Stimulated activated CD4-positive, alpha-beta T cell treated with anti-CD3 and anti-CD28 coated beads, Interleukin-4, amount 100 ng/mL, for 48 hours (primary cell): ENCODE measurements at regions not wholly inside any gene's neighbourhood (a gene's known extent, or its start where the extent isn't known, plus 50 kb on each side); places are given as distances from the start of the nearest gene placed in this dataset.

ENCODE experiments used
- DNase-seq, 2 donors: peaks; one replicate each; pipeline ENCODE4 v3.0.0-alpha.2; 2020; ENCODE audit warnings: low read depth in 2 of 2

DNA sequence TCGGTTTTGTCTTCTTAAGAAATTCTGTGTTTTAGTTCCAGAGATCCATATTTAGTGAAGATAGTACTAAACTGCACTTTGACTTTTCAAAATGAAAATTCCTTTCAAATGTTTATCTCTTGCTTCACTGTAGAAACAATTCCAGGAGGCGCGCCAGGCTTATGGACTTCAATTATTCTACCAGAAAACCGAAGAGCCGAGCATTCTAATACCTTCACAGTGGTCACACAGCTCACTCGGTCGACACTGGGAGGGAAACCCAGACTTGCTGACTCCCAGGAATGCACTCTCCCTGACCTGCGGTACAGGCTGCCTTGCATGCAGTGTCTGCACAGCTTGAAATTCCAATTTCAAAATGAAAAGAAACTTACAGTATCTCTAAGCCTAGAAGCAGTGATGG, 119.9 kb upstream of the PIEZO2 start:
- DNase-seq = no peak

DNA sequence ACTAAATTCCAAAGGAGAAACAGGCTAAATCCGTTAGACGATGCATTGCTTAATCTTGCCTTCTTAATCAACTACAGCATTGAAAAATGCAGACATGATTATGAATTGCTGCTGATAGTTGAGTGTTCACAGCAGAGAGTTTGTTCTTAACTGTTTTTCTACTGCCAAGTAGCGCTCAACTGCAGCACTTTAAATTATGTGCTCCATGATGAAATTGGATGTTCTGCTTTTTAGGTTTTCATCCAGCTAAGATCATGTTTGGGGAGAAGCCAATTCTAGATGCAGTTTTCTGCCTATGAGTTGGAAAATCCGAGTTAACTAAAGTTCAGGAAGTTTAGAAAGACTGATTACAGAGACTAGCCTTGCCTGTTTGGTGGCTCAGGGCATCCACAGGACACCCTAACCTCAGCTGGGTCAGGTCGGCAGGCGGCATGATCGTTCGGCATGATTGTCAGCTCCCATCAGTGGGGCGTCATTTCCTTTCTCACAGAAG, 119.4 kb upstream of the PIEZO2 start:
- DNase-seq = no peak

DNA sequence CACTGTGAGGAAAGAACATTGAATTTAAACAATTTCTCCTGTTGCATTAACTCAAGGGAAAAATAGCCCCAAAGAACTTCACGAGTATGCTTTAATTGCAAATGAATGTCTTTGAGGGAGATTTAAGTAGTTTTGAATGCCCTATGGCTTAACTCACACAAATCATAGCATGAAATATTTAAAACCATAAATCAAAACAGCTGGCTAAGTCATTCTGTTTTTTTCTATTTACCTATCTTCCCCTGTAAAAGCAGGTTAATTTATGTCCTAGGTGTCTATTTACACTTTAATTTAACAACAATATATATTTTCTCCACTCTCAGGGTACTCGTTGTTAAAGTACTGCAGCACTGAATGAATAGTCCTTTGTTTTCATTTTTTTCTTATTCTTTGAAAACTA, 118.8 kb upstream of the PIEZO2 start:
- no peak for DNase-seq

DNA sequence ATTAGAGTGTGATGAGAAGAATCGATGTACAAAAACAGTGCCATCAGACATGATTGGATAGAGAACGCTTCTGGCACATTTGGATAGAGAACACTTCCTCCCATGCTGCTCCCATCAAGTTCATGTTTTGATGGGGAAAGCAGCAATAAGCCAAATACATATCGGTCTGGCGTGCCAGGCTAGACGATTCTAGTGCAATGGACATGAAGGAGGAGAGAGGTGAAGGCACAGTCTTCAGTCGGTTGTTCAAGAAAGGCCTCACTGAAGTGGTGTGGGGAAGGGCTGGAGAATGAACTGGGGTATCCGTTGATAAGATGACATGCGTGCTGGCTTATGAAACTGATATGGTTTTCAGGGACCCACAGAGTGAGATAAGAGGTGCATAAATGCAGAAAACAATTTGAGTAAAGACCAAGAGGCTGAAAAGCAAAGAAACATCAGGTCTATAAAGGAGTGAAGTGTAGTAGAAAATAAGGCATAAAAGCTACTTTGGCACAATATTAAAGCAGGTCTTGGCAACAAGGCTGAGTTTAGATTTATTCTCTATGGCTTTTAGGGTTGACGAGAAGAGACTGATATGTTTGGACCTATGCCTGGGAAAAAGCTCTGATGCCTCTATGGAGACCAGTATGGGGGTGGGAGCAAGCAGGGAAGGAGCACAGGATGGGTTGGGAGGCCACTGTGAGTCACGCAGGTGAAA, 117.6 kb upstream of the PIEZO2 start:
- no peak for DNase-seq

DNA sequence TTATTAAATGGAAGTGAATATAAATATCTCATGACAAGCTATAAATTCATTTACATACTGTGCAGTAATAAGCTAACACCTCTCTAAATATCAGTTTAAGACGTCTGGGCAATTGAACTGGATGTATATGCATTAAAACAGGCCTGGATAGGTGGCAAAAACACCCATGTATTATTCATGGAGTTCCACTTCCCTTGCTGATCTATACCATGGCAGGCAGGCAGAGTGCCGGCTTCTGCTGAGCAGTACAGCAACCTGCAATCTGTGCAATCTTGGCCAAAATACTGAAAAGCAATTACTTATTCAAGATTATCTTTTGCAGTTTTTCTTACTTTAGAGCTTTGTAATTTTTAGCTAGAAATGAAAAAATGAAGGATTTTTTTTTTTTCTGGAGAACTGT, 112.1 kb upstream of the PIEZO2 start:
- no peak for DNase-seq

DNA sequence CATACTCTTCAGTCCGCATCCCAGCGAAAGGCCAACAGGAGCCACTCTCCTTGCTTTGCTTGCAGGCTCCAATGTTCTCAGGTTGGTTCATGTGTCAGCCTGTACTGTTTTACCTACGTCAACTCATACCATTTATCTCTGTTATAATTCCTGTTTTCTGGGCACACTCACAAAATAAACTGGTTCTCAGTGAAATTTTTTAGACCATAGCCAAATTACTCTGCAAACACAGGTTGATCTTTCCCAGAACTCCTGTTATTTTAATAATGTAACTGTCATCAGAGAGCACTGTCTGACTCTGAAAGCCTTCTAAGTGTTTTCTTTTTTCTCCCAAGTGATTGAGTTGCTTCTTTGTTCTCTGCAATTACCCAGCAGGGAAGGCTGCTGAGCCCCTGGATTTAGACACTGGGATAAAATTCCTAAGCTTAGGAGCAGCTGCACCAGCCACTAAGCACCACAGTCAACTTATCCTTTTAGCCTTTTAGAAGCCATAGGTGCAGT, 111.6 kb upstream of the PIEZO2 start:
- no peak for DNase-seq

DNA sequence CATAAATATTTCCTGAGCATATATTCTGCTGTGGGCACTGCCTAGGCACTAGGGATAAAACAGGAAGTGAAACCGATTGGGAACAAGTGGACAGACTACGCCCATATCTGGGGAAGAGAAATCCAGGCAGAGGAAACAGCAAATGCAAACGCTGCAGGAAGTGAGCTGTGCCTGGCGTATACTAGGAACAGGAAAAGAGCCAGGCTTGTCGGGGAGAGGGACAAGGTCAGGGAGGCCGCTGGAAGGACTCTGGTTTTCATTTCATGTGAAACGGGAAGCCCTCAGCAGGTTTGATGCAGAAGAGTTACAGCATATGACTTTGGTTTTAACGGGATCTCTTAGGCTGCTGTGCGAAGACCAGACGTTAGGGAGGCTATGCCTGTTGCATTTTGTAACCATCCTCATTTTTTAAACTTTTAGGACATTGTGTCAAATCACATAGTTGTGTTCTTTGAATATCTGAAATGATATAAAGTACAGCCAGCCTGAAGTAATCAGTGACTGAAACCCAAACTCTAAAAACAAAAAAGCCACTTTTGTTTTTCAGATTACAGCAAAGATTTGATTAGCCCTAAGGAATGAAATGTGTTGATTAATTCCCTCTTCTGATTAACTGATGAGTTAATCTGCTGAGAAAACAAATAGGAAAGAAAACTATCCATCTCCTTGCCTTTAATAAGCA, 110.2 kb upstream of the PIEZO2 start:
- DNase-seq = no peak

DNA sequence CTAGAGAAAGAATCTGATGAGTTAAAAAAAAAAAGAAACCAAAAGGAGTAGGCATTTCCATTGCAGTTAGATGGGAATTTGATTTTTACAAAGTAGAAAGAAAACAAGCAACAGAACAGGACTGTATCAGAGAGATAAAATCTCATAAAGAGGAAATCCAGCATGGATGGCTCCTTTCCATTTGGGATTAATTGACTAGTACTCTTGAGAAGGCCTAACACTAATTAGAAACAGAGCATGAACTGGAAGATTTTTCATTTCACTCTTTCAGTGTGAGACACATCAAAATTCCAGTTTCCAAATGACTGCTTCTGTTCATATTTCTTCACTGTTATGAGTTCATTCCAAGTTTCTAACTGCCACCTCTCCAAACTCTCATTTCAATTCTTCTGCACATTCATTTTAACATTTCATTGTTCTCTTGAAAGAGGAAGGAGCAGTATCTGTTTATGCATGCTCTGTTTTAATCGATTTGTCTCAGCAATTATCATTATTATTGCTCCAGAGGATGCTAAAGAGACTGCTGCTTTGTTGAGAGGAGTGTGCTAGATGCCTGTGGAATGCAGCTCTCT, 108.8 kb upstream of the PIEZO2 start:
- DNase-seq = no peak

DNA sequence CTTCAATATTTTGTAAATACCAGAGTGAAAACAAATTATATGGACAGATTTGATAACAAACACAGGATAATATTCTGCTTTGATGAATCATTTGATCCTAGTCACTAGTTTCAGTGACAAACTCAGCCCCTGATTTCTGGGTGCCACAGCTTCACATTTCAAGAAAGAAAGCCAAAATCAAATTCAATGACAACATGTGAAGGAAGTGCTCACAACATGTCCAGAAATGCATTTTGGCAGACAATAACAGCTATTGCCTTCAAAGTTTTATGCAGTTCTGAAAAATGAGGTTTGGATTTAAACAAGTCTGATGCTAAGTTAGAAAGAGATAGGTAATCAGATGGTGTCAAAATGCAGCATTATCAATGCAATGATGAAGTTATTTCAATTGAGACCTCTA, 106.9 kb upstream of the PIEZO2 start:
- DNase-seq = no peak

DNA sequence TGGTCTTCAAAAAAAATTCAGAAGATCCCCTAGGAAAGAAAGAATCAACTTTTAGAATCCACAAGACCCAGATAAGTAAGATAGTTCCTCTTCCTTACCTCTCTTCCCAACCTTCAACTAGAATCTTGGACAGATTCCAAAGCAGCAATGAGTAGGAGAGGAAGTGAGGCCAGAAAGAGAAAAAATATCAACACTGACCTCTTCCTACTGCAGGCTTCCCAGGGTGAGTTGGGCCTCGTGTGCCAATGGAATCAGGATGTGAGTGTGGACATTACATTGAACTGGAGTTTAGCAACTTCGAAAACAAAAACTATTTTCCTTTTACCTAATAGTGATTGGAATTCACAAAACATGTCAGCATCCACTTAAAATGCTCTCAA, 102.5 kb upstream of the PIEZO2 start:
- no peak for DNase-seq

DNA sequence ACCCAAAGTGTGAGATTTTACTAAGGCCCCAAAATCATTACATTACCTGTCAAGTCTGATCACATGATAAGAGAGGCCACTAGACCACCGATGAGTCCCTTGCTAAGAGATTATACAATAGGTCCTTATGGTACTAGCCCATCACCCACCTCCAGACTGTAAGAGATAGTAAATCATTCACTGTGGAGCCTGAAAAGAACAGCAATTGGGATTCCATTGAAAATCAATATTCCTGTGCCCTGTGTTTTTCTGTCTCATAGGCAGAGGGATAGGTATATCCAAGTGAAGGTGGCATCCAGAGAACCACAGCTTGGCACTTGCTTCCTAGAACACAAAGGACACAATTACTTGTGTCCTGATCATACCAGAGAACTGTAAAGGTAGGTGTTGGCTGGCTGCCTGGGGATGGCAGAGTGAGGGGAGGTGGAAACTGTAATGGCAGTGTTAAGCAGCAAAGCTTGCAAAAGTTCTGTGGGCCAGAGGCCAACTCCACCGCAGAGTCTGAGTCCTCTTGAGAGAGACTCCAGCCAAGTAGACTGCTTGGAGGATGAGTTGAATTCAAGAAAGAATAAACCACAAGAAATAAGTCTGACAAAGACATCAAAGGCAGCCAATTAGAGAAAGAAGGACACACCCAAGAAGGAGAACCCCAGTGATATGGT, 102.0 kb upstream of the PIEZO2 start:
- DNase-seq = no peak

DNA sequence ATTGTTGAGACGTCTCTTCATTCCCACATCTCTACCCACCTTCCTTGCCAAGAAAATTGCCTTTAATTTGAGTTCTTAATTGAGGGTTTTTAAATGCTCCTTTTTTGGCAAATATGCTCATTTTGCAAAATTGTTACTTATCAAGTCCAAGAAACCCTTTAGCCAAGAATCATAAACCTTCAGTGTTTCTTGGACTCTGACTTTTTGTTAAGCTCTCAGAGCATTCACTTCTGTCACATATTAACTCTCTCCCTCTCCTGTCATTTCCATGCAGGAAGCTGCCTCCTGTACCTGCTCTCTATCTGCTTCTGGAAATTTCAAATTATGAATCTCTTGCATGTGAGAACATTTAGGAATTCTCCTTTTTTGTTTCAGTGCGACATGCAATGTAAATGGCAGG, 100.0 kb upstream of the PIEZO2 start:
- DNase-seq = no peak

DNA sequence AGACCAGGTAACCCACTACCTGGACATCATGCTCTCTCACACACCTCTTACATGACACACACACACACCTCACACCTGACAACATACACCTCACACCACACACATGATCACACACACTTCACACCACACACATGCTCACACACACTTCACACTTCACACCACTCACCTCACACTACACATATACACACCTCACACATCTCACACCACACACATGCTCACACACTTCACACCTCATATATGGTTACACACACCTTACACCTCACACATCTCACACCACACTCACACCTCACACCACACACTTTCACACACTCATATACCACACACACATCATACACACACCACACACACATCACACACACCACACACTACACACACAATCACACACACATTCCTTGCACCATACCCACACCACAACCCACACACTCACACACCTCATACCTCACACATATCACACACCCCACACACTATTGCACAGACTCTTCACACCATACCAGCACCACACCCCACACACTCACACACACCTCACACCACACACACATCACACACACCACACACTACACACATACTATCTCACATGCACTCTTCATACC, 98.1 kb upstream of the PIEZO2 start:
- no peak for DNase-seq

DNA sequence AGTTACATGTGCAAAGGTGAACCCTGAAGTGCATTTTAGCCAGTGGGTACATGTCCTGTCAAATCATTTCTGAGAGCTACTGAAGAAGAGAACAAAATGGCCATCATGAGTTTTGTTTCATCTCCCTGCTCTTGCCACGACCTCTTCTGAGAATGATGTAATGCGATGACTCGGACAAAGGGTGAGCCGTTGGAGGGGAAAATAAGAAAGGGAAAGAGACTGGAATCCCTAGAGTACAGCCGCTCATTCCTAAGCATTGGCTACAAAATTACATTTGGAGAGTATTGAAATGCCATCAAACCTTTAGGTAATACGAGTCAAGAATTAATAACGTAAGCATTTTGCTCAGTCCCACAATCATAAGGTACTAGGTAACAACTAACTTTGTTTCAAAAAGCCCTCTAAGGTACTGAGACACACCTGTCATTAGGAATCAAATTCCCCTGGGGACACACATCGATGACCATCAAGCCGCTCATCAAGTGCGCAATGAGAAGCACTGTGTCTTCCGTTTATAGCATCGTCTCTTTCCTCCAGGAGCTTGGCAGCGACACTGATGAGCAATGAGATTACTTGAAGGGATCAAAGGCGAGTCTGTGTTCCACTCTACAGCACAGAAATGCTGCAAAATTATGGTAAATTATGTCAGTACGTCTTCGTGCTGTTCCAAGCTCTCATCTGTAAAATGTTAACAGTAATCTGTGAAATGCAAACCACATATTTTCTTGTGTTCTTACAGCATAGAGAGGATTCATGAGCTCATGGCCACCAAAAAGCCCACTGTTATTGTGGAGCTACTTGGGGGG, 97.3 kb upstream of the PIEZO2 start:
- no peak for DNase-seq

DNA sequence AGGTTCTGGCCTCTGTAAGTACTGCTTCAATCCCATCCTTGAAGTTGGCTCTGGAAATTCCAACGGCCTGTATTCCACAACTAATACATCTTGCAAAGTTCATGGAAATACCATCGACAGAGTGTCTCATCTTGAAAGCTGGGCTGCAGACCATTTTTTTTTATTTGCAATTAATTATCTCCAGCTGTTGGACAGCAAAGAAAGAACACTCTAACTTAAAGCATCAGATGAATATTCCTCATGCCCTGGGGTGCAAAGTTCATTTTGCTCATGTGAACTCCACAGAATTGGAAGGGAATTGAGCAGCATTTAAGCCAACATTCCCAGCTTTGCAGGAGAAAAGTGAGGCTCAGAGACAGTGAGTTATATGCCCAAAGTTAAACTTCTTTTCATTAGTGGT, 96.5 kb upstream of the PIEZO2 start:
- no peak for DNase-seq

DNA sequence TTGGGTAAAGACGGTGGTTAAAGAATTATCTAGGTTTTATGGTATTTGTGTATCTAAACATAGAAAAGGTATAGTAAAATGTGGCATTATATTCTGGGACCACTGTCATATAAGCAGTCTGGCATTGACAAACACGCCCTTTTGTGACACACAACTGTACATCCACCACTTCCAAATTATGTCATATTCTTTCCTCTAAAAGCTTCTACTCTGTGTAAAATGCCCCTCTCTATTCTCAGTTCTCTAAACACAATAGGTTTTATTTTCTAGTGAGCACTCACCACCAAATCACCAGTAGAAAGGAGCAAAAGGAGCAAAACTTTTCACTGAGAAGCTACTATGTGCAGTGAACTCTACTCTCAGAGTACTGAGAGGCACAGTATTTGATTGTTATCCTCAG, 88.1 kb upstream of the PIEZO2 start:
- no peak for DNase-seq

DNA sequence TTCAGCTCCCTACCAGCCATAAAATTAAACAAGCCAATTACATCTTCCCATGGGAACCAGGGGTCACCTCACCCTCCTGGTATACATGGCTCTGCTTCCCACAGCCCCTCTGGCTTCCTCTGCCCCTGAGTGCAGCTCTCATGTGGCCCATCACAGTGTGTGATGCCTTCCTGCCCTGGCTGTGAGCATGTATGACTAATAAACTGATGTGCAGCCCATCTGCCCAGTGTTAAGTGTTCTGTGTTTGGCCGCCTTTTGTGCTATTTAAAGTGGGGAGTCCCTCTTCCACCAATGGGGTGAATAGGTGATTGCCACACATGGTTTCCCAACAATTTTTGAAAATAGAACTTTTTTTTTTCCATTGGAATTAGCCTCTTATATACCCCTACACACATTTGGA, 87.7 kb upstream of the PIEZO2 start:
- no peak for DNase-seq

DNA sequence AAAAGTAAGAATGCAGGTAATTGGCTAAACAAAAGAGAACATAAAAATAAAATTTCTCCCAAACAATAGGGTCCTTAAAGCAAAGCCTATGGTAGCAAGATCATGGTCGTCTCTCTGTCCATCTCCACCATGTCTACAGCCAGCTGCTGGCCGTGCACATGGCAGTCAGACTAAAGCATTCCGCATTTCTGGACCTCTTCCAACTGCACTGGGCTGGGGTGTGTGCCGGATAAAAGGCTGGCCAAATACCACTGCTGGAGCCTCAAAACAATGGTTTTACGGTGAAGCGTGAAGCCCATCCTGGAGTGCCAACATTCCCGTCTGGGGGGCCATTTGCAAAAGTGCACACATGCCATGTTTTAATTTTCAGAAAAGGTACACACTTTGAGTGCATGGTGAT, 74.8 kb upstream of the PIEZO2 start:
- DNase-seq = no peak

DNA sequence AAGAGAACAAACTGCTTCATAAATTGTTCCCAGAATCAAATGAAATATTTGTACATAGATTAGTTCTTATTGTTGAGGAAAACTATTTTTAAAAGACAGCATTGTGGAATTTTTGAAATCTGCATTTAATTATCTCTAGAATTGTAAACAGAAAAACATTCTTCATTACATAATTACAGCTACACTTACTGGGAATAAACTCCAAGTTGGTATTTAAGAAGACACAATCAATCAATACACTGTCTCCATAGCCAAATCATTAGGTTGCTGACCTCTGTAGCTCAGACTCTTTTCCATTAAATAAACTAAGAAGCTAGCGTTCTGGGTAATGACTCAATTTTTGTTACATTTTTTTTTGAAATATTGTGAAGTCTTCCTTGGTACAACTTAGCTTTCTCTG, 70.2 kb upstream of the PIEZO2 start:
- DNase-seq = no peak

DNA sequence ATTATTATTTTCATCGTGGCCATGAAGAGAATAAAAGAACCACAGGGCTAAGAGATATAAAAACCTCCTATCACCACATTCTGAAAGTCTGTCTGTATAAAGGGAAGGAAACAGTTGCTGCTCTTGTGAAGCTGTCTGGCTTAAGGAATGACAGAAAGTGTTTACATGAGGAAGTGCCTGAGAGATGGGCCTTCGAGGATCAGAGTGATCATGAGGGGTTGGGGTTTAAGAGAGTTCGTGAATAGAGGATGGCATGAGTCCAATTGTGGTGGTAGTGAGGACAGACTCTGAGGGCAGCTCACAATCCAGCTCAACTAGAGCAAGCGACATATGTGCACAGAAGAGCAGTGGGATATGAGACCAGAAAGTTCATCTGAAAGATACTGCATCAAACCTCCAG, 65.8 kb upstream of the PIEZO2 start:
- no peak for DNase-seq

DNA sequence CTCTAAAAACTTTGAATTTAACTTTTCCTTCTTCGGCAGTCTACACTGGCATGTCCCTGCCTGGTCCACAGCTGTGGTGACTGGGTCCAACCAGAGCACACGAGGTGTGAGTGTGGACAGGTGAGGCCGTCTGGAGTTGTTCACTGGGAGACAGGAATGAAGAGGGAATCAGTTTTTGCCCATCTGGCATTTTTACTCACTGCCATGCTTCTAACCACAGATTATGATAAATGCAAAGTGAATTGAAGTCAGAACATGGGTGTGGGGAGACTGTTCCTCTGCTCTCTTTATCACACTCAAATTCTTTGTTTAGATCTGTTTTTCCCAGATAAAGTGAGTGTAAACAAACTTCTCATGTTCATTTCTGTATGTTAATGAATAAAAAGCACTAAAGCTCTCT, 54.7 kb upstream of the PIEZO2 start:
- DNase-seq = no peak
